ENCODE measurements at regions not wholly inside any gene's neighbourhood (a gene's known extent, or its start where the extent isn't known, plus 50 kb on each side); places are given as distances from the start of the nearest gene placed in this dataset.

DNA sequence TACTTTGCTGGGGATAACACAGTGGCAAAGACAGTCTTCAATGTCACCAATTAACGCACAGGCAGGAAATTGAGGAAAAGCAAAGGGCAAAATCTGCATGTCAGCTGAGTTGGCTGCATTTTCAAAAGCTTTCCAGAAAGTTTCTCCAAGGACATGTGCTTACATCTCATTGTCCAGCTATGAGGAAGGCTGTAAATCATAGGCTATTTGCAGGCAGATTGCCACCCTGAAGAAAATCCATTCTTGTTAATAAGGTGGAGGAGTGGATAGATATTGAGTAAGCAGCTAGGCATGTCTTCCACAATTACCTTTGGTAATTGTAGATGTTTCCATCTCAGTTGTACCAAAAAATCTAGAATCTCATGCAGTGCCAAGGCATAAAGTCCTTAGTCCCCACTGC, 278.0 kb upstream of the NUDT12 start:
- TF ChIP-seq, protein P1, sequence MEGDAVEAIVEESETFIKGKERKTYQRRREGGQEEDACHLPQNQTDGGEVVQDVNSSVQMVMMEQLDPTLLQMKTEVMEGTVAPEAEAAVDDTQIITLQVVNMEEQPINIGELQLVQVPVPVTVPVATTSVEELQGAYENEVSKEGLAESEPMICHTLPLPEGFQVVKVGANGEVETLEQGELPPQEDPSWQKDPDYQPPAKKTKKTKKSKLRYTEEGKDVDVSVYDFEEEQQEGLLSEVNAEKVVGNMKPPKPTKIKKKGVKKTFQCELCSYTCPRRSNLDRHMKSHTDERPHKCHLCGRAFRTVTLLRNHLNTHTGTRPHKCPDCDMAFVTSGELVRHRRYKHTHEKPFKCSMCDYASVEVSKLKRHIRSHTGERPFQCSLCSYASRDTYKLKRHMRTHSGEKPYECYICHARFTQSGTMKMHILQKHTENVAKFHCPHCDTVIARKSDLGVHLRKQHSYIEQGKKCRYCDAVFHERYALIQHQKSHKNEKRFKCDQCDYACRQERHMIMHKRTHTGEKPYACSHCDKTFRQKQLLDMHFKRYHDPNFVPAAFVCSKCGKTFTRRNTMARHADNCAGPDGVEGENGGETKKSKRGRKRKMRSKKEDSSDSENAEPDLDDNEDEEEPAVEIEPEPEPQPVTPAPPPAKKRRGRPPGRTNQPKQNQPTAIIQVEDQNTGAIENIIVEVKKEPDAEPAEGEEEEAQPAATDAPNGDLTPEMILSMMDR (IDR thresholded peaks at IDR 0.05 in 2 of 3, conservative IDR thresholded peaks at IDR 0.05 in 1 of 3; ENCODE audit: borderline replicate concordance in 1 of 3, insufficient read depth in 1 of 3, low read depth in 2 of 3, low read length in 2 of 3), result no peak
- TF ChIP-seq ZNF274 (IDR thresholded peaks at IDR 0.05; ENCODE audit: low read depth, low read length) (no peak), ZFX (IDR thresholded peaks at IDR 0.05) (no peak)

Data from HCT116 (cell line).